C4-2B (cell line): ENCODE measurements at regions not wholly inside any gene's neighbourhood (a gene's known extent, or its start where the extent isn't known, plus 50 kb on each side); places are given as distances from the start of the nearest gene placed in this dataset.
A peak's percentile ranks its signal among the peaks of the same experiment; 100 is the strongest.

Source experiments
- H3K27ac ChIP-seq: fragments of 450-650 bp; 2 replicates; pipeline ENCODE4 v1.5.1; 2017
- ZFX ChIP-seq: fragments of 450-650 bp; IDR thresholded peaks from 2 replicates; pipeline ENCODE4 v1.6.1; 2017
- TF ChIP-seq, protein P1 (sequence below): fragments of 450-650 bp; conservative IDR thresholded peaks from 2 replicates; pipeline ENCODE4 v1.5.1; 2017; ENCODE audit warnings: mild to moderate bottlenecking

- TF ChIP-seq ZFX = no peak
- TF ChIP-seq, protein P1, sequence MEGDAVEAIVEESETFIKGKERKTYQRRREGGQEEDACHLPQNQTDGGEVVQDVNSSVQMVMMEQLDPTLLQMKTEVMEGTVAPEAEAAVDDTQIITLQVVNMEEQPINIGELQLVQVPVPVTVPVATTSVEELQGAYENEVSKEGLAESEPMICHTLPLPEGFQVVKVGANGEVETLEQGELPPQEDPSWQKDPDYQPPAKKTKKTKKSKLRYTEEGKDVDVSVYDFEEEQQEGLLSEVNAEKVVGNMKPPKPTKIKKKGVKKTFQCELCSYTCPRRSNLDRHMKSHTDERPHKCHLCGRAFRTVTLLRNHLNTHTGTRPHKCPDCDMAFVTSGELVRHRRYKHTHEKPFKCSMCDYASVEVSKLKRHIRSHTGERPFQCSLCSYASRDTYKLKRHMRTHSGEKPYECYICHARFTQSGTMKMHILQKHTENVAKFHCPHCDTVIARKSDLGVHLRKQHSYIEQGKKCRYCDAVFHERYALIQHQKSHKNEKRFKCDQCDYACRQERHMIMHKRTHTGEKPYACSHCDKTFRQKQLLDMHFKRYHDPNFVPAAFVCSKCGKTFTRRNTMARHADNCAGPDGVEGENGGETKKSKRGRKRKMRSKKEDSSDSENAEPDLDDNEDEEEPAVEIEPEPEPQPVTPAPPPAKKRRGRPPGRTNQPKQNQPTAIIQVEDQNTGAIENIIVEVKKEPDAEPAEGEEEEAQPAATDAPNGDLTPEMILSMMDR = no peak
- H3K27ac ChIP-seq = no peak overlapping the region
These were observed 393.5 kb downstream of the TMEM182 start for GRCh38 chr2:103155308-103155707.

DNA sequence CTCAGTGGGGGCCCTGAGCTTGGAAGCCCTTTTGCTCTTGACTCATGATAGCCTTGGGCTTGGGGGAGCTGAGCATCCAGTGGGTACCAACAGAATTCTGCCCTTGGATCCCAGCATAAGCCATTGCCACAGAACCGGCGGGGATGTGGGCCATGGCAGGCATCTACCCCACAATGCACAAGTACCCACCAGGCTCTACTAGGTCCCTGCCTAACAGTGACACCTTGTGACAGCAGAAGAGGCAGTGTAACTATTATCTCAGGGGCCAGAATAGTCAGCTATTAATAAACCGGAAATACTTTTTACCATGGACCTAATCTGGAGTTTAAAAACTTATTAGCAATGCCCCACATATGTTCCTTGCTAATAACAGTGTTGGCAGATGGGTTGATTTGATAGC lies 397.2 kb downstream of the TMEM182 start:
- H3K27ac ChIP-seq = no peak overlapping the region
- TF ChIP-seq, protein P1 = no peak
- TF ChIP-seq ZFX = no peak

- TF ChIP-seq, protein P1 = peak; percentile 85
- no peak for TF ChIP-seq ZFX
- H3K27ac ChIP-seq = no peak overlapping the region
These were observed 399.8 kb downstream of the TMEM182 start for GRCh38 chr2:103161456-103162289.

- no peak overlapping the region for H3K27ac ChIP-seq
- TF ChIP-seq, protein P1 = no peak
- TF ChIP-seq ZFX = no peak
These were observed 402.9 kb downstream of the TMEM182 start for GRCh38 chr2:103164748-103165147.

GRCh38 chr2:103165836-103166235 lies 404.0 kb downstream of the TMEM182 start:
- no peak overlapping the region for H3K27ac ChIP-seq
- TF ChIP-seq, protein P1 = no peak
- no peak for TF ChIP-seq ZFX

DNA sequence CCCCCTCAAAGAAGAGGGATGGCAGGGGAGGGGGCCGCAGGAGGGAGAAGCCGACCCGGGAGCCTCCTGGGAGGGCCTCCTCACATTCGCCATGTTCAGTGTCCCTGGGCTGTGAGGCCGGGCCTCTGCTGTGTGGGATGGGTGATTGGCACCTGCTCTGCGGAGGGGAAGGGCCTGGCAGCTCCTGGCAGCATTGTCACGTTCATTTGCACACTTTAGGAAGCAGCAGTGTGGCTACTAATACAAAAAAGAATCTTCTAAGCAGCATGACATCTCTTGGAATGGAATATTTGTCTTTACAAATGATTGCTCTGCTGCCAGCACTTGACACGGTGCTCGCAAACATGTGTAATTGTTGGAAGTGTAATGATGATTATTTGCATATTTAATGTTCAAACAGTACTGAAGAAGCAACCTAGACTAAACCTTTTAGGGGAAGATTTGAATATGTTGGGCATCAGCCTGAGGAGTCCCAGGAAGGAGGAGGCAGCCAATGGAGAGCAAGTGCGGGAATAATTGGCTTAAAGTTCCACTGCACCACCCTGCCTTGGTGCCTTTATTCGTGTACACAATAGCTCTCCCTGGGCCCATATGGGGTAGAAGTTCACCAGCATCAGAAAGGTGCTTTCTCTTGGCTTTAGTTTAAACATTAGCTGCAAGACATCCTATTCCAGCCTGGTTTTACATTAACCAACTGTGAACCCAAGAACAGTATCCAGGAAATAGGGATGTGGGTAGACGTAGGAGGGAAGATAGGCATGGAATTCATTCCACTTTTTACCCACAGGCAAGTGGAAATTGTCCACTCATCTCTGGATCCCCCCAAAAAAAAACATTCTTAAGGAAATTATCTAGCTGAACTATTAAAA lies 404.9 kb downstream of the TMEM182 start:
- TF ChIP-seq, protein P1 = no peak
- TF ChIP-seq ZFX = no peak
- no peak overlapping the region for H3K27ac ChIP-seq

DNA sequence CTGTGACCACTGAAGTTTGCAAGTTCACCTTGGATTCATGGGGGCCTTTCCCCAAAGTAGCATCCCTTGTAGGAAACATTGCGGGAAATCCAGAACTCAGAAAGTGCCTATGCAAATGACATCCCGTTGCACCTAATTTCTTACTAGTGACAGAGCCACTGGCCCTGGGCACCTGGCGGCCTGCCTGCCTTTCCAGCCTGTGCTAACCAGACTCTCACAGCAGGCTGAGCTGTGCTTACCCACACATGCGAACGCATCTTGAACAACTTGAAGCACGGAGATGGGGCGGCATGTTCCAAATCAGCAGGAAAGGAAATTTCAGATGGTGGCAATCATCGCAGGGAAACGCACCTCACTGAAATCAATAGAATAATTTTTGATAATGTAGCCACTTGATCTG lies 405.8 kb downstream of the TMEM182 start:
- no peak overlapping the region for H3K27ac ChIP-seq
- TF ChIP-seq, protein P1 = no peak
- TF ChIP-seq ZFX = no peak
